WI38 (cell line): ENCODE measurements at regions not wholly inside any gene's neighbourhood (a gene's known extent, or its start where the extent isn't known, plus 50 kb on each side); places are given as distances from the start of the nearest gene placed in this dataset.
"Not testable (repeated sequence)": the region's sequence is repeated elsewhere in the genome, so short reads cannot be mapped to it uniquely, and the experiment has no call there.

ENCODE experiments used
- H3K4me3 ChIP-seq: 2 replicates; pipeline ENCODE4 v1.5.1; 2011; ENCODE audit warnings: low read depth, mild to moderate bottlenecking, control low read depth, low read length
- TF ChIP-seq, protein P1 (sequence below): IDR thresholded peaks from 2 replicates; pipeline ENCODE4 v1.5.1; 2012; ENCODE audit warnings: low read depth, mild to moderate bottlenecking, control low read depth, low read length

DNA sequence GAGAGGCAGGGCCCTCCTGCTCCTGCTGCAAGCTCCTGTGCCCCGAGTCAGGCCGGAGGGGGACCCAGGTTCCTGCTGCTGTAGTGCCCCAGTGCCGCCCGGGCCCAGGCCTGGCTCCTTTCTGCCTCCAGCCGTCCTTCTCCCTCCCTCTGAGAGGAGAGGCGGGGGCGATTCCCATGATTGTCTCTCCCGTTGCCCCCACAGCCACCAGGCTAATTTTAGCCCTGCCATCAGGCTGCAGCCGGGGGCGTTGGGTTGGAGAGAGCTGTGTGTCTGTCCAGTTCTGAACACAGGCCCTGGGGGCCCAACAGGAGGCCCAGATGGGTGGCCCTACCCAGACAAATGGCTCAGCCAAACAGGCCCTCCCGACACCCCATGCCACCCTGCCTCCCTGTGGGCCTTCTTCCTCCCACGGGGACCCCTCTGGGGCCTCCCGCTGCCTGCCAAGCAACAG, 214.8 kb downstream of the TBC1D2B start:
- H3K4me3 ChIP-seq, result no peak overlapping the region
- TF ChIP-seq, protein P1, sequence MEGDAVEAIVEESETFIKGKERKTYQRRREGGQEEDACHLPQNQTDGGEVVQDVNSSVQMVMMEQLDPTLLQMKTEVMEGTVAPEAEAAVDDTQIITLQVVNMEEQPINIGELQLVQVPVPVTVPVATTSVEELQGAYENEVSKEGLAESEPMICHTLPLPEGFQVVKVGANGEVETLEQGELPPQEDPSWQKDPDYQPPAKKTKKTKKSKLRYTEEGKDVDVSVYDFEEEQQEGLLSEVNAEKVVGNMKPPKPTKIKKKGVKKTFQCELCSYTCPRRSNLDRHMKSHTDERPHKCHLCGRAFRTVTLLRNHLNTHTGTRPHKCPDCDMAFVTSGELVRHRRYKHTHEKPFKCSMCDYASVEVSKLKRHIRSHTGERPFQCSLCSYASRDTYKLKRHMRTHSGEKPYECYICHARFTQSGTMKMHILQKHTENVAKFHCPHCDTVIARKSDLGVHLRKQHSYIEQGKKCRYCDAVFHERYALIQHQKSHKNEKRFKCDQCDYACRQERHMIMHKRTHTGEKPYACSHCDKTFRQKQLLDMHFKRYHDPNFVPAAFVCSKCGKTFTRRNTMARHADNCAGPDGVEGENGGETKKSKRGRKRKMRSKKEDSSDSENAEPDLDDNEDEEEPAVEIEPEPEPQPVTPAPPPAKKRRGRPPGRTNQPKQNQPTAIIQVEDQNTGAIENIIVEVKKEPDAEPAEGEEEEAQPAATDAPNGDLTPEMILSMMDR, result no peak

DNA sequence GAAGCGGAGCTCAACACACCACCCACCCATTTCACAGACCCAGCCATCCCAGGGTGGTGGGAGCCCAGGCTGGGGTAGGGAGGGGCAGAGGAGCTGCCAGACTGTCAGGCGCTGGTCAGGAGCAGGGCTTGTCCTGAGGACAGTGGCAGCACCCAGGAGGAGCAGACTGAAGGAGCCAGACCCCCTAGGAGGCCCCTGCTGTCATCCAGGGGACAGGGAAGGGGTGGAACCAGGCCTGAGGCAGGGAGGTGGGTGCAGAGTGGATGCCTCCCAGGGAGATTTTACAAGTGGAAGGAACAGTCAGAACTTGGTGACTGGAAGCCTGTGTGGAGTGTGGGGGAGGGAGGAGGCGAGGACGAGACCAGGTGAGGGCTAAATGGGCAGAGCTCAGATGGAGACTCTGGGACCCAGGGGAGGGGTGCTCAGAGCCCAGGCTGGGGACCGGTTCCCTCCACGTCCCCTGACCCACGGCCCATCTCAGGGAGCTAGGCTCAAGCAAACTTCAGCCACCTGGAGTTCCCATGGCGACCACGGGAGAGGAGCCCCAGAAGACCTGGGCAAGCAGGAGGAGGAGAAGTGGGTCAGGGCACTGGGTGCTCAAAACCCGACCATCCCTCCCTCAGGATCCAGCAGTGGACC, 215.4 kb downstream of the TBC1D2B start:
- H3K4me3 ChIP-seq, result not testable (repeated sequence)

DNA sequence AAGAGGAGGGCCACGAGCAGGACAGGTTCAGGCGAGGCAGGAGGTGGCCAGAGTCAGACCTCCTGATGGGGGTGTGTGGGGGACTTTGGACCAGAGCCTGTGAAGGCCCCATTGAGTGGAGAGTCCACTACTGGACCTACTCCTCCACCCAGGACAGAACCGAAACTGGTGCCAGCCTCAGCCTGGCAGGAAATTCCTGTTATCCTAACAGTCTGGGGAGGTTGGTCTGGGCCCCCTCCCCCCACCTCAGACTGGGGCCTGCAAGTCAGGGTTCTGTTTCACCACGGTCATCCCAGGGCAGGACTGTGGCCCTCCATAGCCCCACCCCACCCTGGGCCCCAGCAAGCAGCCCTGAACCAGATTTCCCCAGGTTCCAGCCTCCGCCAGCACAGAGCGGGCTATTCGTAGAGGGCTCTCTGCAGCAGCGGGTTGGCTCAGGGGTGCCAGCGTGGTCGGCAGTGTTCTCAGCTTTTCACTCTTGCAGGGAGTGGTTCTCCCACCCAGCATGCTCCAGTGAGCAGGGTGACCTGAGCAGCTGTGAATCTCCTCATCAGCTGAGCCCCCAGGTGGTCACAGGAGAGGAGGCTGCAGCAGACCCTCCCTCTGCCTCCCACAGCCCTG, 217.3 kb downstream of the TBC1D2B start:
- no peak overlapping the region for H3K4me3 ChIP-seq

DNA sequence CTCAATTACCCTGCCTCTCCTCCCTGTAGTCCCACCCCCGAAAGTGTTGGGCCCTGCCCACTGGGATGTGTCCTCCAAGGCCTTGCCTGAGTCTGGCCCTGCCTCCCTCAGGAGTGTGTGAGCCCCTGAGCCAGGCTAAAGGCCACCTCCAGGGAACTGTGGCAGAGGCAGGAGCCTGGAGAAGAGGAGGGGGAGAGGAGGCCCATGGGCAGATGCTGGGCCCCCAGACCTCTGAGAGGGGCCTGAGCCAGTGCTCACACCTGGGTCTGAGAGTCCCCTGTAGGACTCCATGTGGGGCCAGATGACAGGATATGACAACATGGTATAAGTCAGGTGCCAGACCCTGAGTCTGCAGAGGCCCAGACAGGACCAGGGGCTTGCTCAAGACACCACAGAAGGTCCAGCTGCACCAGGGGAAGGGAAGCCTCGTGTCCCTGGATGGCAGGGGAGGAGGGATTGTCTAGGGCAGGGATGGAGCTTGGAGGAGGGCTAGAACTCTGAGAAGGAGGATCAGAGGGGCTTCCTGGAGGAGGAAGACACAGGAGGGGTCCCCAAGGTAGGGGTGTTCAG, 217.9 kb downstream of the TBC1D2B start:
- TF ChIP-seq, protein P1, result no peak
- H3K4me3 ChIP-seq, result no peak overlapping the region

More for the DNA sequence above, 217.3 kb downstream of the TBC1D2B start:
- TF ChIP-seq, protein P1, result no peak

DNA sequence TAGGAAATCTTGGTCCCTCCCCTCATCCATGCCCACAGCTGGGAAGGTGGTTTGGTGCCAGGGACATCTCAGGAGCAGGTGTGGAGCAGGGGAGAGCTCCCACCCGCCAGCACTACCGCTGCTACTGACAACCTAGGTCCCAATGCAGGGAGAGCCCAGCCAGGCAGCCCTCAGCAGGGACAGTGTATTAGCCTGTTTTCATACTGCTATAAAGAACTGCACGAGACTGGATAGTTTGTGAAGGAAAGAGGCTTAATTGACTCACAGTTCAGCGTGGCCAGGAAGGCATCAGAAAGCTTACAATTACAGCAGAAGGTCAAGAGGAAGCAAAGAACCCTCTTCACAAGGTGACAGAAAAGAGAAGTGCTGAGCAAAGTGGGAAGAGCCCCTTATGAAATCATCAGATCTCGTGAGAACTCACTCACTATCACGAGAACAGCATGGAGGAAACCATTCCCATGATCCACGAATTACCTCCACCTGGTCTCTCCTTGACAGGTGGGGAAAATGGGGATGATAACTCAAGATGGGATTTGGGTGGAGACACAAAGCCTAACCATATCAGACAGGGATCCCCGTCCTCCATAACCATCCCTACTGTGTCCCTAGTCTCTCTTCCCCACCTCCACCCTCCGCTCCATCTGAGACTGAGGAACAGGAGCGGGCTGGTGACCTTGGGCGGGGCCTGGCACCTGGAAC, 218.6 kb downstream of the TBC1D2B start:
- TF ChIP-seq, protein P1, result no peak
- no peak overlapping the region for H3K4me3 ChIP-seq

DNA sequence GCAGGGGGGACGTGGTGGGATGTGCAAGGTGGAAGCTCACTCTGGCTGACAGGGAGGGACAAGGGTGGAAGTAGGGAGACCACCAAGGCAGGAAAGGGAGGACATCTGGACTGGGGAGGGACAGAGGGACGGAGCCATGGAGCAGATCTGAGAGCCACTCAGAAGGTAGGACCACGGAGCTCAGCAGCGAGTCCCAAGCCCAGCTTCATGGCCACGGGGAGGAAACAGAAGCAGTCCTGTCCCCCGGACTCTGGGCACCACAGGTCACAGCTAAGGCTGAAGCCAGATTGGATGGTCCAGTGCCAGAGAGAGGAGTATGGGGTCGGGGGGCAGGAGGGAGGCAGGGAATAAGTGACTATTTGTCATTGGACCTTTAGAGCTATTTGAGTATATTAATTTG, 220.1 kb downstream of the TBC1D2B start:
- H3K4me3 ChIP-seq, result no peak overlapping the region

DNA sequence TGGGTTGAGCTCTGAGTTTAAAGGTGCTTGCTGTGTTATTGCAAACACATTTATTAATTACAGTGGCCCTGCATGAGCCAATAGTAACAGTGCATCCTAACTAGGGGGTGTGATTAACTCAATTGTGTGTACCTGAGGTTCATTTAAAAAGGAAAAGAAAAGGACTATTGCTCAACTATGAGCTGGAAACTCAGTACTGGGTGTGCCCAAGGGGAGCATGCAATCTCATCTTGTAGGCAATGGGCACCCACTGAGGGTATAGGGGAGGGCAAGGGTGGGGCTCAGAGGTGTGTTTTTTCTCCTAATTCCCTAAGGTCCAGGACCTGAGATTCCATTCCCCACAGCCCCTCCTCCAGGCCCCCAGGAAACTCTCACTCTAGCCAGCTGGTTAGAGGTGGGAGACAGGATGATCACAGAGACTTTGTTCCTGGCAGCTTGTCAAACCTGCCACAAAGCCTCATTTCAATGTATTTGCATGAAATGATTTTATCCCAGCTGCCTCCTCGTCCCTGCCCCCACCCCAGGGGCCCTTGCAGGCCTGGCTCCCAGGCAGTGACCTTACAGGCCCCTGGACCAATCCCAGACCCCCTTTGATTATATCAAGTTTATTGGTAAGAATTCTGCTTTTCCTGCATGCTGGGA, 220.7 kb downstream of the TBC1D2B start:
- TF ChIP-seq, protein P1, result no peak
- H3K4me3 ChIP-seq, result no peak overlapping the region

More for the DNA sequence above, 220.1 kb downstream of the TBC1D2B start:
- TF ChIP-seq, protein P1, result no peak
